Spleen (tissue), 7 donors: ENCODE measurements at regions not wholly inside any gene's neighbourhood (a gene's known extent, or its start where the extent isn't known, plus 50 kb on each side); places are given as distances from the start of the nearest gene placed in this dataset.

Source experiments
- POLR2AphosphoS5 ChIP-seq, 3 donors: sonication (generic); formaldehyde crosslinking; IDR thresholded peaks; one replicate each; pipeline ENCODE4 v1.5.1; 2017; ENCODE audit warnings: antibody characterized with exemption in 3 of 3
- TF ChIP-seq, protein P1 (sequence below), 11 experiments: fragments of 200-600 bp in 7 of 11; fragments of 450-650 bp in 4 of 11; sonication (generic) in 4 of 11; IDR thresholded peaks in 8 of 11; conservative IDR thresholded peaks in 3 of 11; 1 replicate in 7 of 11; 2 replicates in 4 of 11; pipeline versions ENCODE4 v1.4.0 to v1.8.0; 2016 to 2021; ENCODE audit warnings: antibody characterized with exemption in 11 of 11, inconsistent platforms in 4 of 11, mild to moderate bottlenecking in 1 of 11
- donor health status: DM: no; HTN: no; CAD: no; lungs with moderate emphysema.
- donor health status: DM: no; HTN: no; CAD: no.
- donor health status: DM: no; HTN: no; CAD: no.

DNA sequence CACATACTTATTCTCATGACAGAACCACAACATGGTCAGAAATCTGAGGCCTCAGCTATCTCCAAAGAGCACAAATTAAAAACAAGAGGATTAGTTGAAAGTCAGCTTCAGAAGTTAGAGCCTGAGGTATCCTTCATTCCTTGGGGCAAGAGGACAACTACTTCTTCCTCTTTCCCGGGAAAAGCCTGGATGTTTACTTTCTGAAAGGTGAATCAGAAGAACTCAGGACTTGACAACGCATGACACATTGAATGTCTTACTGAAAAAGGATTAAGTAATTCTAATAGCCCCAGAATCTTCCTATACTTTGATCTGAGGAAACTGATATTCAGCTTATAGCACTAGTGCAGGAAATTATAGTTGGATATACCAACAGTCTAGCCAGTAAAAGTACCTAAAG, 573.2 kb downstream of the METTL4 start:
- TF ChIP-seq, protein P1, sequence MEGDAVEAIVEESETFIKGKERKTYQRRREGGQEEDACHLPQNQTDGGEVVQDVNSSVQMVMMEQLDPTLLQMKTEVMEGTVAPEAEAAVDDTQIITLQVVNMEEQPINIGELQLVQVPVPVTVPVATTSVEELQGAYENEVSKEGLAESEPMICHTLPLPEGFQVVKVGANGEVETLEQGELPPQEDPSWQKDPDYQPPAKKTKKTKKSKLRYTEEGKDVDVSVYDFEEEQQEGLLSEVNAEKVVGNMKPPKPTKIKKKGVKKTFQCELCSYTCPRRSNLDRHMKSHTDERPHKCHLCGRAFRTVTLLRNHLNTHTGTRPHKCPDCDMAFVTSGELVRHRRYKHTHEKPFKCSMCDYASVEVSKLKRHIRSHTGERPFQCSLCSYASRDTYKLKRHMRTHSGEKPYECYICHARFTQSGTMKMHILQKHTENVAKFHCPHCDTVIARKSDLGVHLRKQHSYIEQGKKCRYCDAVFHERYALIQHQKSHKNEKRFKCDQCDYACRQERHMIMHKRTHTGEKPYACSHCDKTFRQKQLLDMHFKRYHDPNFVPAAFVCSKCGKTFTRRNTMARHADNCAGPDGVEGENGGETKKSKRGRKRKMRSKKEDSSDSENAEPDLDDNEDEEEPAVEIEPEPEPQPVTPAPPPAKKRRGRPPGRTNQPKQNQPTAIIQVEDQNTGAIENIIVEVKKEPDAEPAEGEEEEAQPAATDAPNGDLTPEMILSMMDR (IDR thresholded peaks at IDR 0.05 in 8 of 11, conservative IDR thresholded peaks at IDR 0.05 in 3 of 11): no peak
- TF ChIP-seq POLR2AphosphoS5 (IDR thresholded peaks at IDR 0.05): no peak
